PFSK-1 (cell line): ENCODE measurements at regions not wholly inside any gene's neighbourhood (a gene's known extent, or its start where the extent isn't known, plus 50 kb on each side); places are given as distances from the start of the nearest gene placed in this dataset.

Experiments used
- FOXP2 ChIP-seq: optimal IDR thresholded peaks from 2 replicates; pipeline ENCODE3; 2011; ENCODE audit warnings: borderline replicate concordance, control low read depth, inconsistent platforms; ENCODE audit not compliant: insufficient read depth; ENCODE audit errors: extremely low read length, extremely low read depth
- POLR2AphosphoS5 ChIP-seq: IDR thresholded peaks from 2 replicates; pipeline ENCODE4 v1.6.1; 2012; ENCODE audit warnings: low read depth, mild to moderate bottlenecking, control low read depth, low read length, moderate library complexity
- SIN3A ChIP-seq: IDR thresholded peaks from 2 replicates; pipeline ENCODE4 v1.6.1; 2012; ENCODE audit warnings: mild to moderate bottlenecking, low read length, moderate library complexity, borderline replicate concordance; ENCODE audit not compliant: insufficient read depth
- TAF1 ChIP-seq: IDR thresholded peaks from 2 replicates; pipeline ENCODE4 v1.6.1; 2012; ENCODE audit warnings: low read length, control low read depth, borderline replicate concordance; ENCODE audit not compliant: insufficient read depth
- TF ChIP-seq, protein P1 (sequence below), 2 experiments: IDR thresholded peaks; 2 replicates each; pipeline versions ENCODE4 v1.6.1 to v1.8.0; 2011 to 2012; ENCODE audit warnings: low read depth in 2 of 2, low read length in 2 of 2, control low read depth in 1 of 2, inconsistent platforms in 1 of 2, mild to moderate bottlenecking in 1 of 2, moderate library complexity in 1 of 2; ENCODE audit not compliant: insufficient read depth in 1 of 2

DNA sequence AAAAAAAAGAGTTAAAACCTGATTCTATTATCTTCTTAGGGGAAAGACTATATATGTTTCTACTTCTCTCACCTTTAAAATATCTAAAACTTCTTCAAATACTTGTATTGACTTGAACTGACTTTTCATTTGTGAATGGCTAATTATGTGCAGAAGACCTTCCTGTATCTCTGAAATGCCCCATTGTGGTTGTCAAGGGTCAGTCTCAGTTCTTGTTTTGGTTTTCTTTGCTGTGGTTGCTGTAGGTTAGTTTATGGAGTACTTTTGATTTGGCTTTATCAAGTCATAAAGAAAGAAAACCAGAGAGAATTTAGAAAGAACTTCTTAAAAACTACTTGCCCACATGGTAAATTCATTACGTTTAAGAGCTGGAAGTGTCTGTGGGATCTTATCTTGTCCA is 345.3 kb upstream of the POU1F1 start:
- TF ChIP-seq TAF1 (no peak), POLR2AphosphoS5 (no peak), FOXP2 (no peak), SIN3A (no peak)
- TF ChIP-seq, protein P1, sequence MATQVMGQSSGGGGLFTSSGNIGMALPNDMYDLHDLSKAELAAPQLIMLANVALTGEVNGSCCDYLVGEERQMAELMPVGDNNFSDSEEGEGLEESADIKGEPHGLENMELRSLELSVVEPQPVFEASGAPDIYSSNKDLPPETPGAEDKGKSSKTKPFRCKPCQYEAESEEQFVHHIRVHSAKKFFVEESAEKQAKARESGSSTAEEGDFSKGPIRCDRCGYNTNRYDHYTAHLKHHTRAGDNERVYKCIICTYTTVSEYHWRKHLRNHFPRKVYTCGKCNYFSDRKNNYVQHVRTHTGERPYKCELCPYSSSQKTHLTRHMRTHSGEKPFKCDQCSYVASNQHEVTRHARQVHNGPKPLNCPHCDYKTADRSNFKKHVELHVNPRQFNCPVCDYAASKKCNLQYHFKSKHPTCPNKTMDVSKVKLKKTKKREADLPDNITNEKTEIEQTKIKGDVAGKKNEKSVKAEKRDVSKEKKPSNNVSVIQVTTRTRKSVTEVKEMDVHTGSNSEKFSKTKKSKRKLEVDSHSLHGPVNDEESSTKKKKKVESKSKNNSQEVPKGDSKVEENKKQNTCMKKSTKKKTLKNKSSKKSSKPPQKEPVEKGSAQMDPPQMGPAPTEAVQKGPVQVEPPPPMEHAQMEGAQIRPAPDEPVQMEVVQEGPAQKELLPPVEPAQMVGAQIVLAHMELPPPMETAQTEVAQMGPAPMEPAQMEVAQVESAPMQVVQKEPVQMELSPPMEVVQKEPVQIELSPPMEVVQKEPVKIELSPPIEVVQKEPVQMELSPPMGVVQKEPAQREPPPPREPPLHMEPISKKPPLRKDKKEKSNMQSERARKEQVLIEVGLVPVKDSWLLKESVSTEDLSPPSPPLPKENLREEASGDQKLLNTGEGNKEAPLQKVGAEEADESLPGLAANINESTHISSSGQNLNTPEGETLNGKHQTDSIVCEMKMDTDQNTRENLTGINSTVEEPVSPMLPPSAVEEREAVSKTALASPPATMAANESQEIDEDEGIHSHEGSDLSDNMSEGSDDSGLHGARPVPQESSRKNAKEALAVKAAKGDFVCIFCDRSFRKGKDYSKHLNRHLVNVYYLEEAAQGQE (IDR thresholded peaks at IDR 0.05; ENCODE audit: insufficient read depth in 1 of 2, low read depth in 2 of 2, low read length in 2 of 2) = no peak

DNA sequence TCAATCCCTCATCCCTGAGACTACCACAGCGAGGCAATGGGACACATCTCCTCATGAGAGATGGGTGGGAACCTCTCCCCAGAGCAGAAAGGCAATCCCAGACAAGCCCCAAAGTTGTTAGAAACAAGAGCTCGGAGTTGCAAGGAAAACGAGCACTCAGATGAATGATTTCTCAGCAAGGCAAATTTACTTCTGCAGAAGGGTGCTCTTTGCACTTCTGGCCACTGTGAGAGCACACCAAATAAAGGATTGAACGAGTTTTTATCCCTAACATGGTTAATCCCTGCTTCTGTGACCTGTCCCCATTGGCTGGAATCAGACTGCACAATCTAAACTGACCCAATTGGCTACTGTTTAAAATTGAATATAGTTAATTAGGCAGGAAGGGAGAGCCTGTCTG is 339.1 kb upstream of the POU1F1 start:
- TF ChIP-seq FOXP2 = no peak
- TF ChIP-seq SIN3A = no peak
- TF ChIP-seq POLR2AphosphoS5 = no peak
- no peak for TF ChIP-seq TAF1
- TF ChIP-seq, protein P1 (IDR thresholded peaks at IDR 0.05; ENCODE audit: insufficient read depth in 1 of 2, low read depth in 2 of 2, low read length in 2 of 2) = no peak

DNA sequence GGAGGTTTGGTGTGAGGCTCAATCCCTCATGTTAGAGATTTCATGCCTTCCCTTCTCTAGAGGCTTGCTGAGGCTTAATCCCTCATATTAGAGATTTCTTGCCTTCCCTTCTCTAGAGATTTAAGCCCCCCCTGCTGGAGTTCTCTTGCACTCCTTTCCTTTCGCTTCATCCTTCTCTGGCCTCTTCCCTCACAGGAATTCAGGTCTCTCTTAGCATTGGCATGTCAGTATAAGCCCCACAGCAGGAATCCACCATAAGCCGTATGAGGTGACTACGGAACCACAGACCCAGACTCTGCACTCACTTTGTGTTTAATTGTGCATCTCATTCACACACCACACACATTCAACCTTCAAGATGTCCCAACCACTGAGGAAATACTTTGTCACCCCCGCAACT is 338.6 kb upstream of the POU1F1 start:
- TF ChIP-seq FOXP2 = no peak
- TF ChIP-seq, protein P1 (IDR thresholded peaks at IDR 0.05; ENCODE audit: insufficient read depth in 1 of 2, low read depth in 2 of 2, low read length in 2 of 2) = no peak
- no peak for TF ChIP-seq TAF1
- no peak for TF ChIP-seq SIN3A
- no peak for TF ChIP-seq POLR2AphosphoS5

DNA sequence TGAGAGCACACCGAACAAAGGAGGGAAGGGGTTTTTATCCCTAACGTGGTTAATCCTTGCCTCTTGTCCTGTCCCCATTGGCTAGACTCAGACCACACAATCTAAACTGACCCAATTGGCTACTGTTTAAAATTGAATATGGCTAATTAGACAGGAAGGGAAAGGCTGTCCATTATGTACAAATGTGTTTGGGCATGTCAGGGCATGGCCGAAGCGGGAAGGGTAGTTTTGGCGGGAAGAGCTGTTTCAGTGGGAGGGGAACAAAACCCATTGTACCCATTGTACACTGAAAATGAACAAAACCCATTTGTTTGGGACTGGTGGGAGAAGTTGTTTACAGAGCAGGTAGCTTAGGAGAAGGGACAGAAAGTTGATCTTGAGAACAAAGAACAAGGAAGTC is 330.9 kb upstream of the POU1F1 start:
- TF ChIP-seq POLR2AphosphoS5 = no peak
- no peak for TF ChIP-seq FOXP2
- no peak for TF ChIP-seq SIN3A
- TF ChIP-seq TAF1 = no peak
- TF ChIP-seq, protein P1 (IDR thresholded peaks at IDR 0.05; ENCODE audit: insufficient read depth in 1 of 2, low read depth in 2 of 2, low read length in 2 of 2) = no peak

DNA sequence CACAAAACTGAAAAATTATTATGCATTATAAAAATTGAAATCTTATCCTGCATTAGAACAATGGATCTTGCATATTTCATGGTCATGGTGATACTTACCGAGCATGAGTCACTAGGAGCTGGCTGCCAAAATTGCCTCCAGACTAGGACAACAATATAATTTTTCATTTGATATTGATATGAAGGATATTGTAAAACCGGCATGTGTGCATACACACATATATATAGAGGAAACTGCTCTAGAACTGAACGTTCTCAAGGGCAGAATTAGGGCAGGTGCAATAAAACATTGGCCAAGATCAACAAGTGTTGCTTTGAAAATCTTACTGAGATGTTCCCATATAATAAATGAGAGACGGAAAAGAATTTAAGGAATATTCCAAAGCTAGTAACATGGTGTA is 319.4 kb upstream of the POU1F1 start:
- TF ChIP-seq SIN3A = no peak
- no peak for TF ChIP-seq TAF1
- TF ChIP-seq FOXP2 = no peak
- TF ChIP-seq, protein P1 (IDR thresholded peaks at IDR 0.05; ENCODE audit: insufficient read depth in 1 of 2, low read depth in 2 of 2, low read length in 2 of 2) = no peak
- TF ChIP-seq POLR2AphosphoS5 = no peak
